HG03066 (cell line): ENCODE measurements at regions not wholly inside any gene's neighbourhood (a gene's known extent, or its start where the extent isn't known, plus 50 kb on each side); places are given as distances from the start of the nearest gene placed in this dataset.
"Not testable (repeated sequence)": the region's sequence is repeated elsewhere in the genome, so short reads cannot be mapped to it uniquely, and the experiment has no call there.

Experiments
- ATAC-seq: cut with Tn5 transposase; IDR thresholded peaks from one replicate; pipeline ENCODE4 v1.9.1; 2021; ENCODE audit warnings: low read depth; ENCODE audit not compliant: unreplicated experiment

DNA sequence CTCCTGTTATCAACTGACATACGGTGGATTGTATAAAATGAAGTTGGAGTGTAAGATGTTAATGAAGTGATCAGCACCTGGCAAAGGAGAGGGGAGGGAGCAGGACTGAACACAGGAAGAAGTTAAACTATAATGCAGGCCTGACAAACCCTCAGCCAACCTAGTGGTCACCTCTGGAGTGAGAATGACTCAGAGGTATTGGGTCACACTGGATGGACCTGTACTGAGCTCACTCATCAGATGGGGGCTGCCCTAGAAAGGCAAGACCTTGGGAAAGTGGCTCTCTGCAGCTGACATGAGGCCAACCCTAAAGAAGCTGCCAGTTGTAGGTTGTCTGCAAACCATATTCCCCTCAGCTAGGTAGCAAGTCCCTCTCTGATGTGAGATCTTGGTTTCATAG lies 193.3 kb upstream of the HTR1E start:
- no peak for ATAC-seq

- ATAC-seq = no peak
Observed at GRCh38 chr6:86738078-86738477, 199.2 kb upstream of the HTR1E start.

- not testable (repeated sequence) for ATAC-seq
Observed at GRCh38 chr6:86731631-86732030, 205.7 kb upstream of the HTR1E start.

- not testable (repeated sequence) for ATAC-seq
Observed at GRCh38 chr6:86730772-86731171, 206.6 kb upstream of the HTR1E start.

GRCh38 chr6:86730216-86730615 lies 207.1 kb upstream of the HTR1E start:
- no peak for ATAC-seq

DNA sequence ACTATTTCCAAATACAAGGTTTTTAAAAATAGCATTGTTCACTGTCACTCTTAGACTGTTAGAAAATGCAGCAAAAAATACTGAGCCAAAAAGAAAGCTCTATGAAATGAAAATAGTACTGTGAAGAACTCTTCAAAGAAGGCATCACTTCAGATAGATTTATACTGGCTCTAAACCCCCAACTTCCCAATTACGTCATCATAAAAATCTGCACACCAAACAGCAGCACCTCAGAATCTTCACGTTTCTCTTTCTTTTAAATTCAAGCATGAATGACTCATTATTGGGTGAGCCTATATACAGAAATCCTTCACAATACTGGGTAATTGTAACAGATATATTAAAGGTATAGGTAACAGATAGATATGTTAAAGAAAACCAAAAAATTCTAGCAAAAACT lies 208.4 kb upstream of the HTR1E start:
- ATAC-seq = no peak

GRCh38 chr6:86724695-86725094 lies 212.6 kb upstream of the HTR1E start:
- no peak for ATAC-seq

- no peak for ATAC-seq
Observed at GRCh38 chr6:86723729-86724128, 213.6 kb upstream of the HTR1E start.

DNA sequence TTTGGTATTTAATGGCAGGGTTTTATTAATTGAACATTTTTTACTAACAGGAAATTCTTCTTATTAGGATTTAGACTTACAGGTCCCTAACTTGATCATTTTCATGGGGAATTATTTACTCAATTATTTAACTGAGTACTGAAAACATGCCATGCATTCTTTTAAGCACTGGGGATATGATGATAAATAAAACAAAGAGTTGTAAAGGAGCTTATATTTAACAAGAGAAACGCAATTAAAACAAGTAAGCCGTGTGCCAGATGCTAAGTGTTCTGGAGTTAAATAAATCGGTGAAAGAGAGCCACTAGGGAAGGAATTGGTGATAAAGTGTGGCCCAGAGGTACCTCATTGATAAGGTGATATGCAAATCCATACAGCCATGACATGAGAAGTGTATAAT lies 214.2 kb upstream of the HTR1E start:
- ATAC-seq = no peak

DNA sequence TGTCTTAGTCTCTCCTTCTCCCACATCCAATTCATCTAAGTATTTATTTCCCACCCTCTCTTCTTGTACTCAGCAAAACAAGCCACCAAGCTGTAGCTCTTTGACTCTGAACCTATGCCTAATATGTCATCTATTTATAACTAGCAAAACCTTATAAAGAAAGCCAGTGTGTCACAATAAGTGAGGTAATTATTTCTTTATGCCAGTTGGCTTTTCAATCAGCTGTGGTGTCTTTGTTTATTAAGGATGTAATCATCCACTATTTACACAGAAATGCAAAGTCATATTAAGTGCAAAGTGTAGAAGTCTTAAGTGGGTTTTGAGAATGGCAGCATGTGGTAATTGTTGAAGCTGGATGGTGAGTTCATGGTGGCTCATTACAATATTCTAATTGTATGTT lies 215.2 kb upstream of the HTR1E start:
- ATAC-seq = no peak

- no peak for ATAC-seq
Observed at GRCh38 chr6:86715676-86716075, 221.7 kb upstream of the HTR1E start.

DNA sequence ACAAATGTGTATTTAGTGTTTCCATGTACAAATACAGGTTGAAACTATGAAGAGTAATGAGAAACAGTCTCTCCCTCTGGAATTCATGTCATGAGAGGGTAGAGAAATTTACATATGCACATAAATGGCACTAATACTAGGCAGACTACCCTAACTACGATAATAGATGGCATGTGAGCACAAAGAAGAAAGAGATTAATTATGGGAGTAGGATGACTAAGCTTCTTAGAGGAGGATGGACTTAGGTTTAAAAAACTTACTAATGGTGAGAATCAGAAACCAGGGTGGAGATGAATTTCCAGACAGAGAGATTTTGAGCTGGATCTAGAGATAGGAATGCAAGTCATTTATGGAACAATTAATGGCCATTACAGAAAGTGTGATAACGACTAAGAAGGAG lies 225.3 kb upstream of the HTR1E start:
- no peak for ATAC-seq

DNA sequence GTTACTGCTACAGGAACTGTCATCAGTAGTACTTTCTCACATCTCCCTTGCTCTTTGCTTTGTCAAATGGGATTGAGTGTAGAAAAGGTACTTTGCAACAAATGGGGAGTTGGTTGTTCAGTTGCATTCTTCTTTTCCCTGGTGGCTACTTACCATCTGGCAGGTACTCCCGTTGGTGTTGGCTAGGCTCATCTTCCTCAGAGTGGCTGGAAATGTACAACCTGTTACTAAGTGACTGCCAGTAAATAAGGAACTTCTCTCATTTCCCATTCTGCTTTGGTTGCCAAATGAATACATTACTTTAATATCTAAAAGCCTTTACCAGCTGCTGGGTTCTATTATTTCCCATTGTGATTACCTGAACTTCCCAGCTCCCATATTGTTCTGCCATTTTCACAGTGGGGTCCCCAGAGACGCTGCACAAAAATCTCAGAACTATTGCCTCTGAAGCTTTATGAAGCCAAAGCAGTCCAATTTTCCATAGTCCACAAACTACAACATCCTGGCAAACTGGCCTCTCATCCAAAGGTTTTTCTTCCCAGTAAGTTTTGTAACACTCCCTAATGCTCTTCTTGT lies 229.7 kb upstream of the HTR1E start:
- no peak for ATAC-seq

GRCh38 chr6:86706449-86706848 lies 230.9 kb upstream of the HTR1E start:
- ATAC-seq = no peak

DNA sequence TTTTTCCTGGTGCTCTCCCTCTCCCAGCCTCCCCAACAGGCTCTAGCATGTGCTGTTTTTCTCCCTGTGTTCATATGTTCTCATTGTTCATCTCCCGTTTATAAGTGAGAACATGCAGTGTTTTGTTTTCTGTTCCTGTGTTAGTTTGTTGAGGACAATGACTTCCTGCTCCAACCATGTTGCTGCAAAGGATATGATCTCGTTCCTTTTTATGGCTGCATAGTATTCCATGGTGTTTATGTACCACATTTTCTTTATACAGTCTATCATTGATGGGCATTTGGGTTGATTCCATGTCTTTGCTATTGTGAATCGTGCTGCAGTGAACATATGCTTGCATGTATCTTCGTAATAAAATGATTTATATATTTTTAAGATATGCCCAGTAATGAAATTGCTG lies 236.1 kb upstream of the HTR1E start:
- ATAC-seq = not testable (repeated sequence)

- no peak for ATAC-seq
Observed at GRCh38 chr6:86686496-86686895, 250.8 kb upstream of the HTR1E start.

DNA sequence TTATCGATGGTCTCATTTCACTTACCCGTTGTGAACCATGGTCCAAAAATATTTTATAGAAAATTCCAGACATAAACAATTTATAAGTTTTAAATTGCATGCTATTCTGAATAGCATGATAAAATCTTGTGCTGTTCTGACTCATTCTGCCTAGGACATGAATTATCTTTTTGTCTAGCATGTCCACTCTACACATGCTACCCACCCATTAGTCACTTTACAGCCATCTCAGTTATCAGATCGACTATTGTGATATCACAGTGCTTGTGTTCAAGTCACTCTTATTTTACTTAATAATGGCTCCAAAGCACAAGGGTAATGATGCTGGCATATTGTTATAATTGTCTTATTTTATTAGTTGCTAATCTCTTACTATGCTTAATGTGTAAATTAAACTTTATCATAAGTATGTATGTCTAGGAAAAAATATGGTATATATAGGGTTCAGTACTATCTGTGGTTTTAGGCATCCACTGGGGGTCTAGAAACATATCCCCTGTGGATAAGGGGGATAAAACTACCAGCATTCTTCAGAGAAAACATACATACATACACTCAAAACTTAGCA lies 252.0 kb upstream of the HTR1E start:
- ATAC-seq = no peak

GRCh38 chr6:86683132-86683908 lies 254.0 kb upstream of the HTR1E start:
- no peak for ATAC-seq

- ATAC-seq = no peak
Observed at GRCh38 chr6:86682297-86682696, 255.0 kb upstream of the HTR1E start.

GRCh38 chr6:86681140-86681539 lies 256.2 kb upstream of the HTR1E start:
- ATAC-seq = not testable (repeated sequence)

DNA sequence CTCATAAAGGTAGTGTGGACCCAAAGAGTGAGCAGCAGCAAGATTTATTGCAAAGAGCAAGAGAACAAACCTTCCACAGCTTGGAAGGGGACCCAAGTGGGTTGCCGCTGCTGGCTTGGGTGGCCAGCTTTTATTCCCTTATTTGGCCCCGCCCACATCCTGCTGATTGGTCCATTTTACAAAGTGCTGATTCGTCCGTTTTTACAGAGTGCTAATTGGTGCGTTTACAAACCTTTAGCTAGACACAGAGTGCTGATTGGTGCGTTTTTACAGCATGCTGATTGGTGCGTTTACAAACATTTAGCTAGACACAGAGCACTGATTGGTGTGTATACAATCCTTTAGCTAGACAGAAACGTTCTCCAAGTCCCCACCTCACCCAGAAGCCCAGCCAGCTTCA lies 265.2 kb upstream of the HTR1E start:
- not testable (repeated sequence) for ATAC-seq

GRCh38 chr6:86657192-86657591 lies 280.1 kb upstream of the HTR1E start:
- ATAC-seq = no peak
